GM23338 (cell line): ENCODE measurements at regions not wholly inside any gene's neighbourhood (a gene's known extent, or its start where the extent isn't known, plus 50 kb on each side); places are given as distances from the start of the nearest gene placed in this dataset.

Experiments used
- ATAC-seq: fragments of 200-7000 bp; cut with Tn5 transposase; 3 replicates; pipeline ENCODE4 v1.9.1; 2020
- DNase-seq: peaks from one replicate; pipeline ENCODE4 v3.0.0-alpha.2; 2015; ENCODE audit warnings: low spot score
- H2AFZ ChIP-seq: fragments of 200-600 bp; sonication (generic); 2 replicates; pipeline ENCODE4 v1.8.0; 2016; ENCODE audit warnings: antibody characterized with exemption, mild to moderate bottlenecking, moderate library complexity
- H3F3A ChIP-seq: fragments of 200-600 bp; sonication (generic); replicated peaks from 2 replicates; pipeline ENCODE4 v1.8.0; 2017; ENCODE audit warnings: antibody characterized with exemption, mixed run types, low read depth
- H3K27ac ChIP-seq: fragments of 200-600 bp; sonication (generic); 2 replicates; pipeline ENCODE4 v1.6.1; 2016; ENCODE audit warnings: low read depth
- H3K27me3 ChIP-seq: fragments of 200-600 bp; sonication (generic); 2 replicates; pipeline ENCODE4 v1.8.0; 2016; ENCODE audit warnings: mild to moderate bottlenecking, mixed run types, moderate library complexity; ENCODE audit not compliant: insufficient read depth
- H3K36me3 ChIP-seq: fragments of 200-600 bp; sonication (generic); 2 replicates; pipeline ENCODE4 v1.8.0; 2016; ENCODE audit warnings: mild to moderate bottlenecking; ENCODE audit not compliant: insufficient read depth
- H3K4me1 ChIP-seq: fragments of 200-600 bp; sonication (generic); 2 replicates; pipeline ENCODE4 v1.8.0; 2016; ENCODE audit warnings: mild to moderate bottlenecking, moderate library complexity; ENCODE audit not compliant: insufficient read depth
- H3K4me2 ChIP-seq: fragments of 200-600 bp; sonication (generic); 2 replicates; pipeline ENCODE4 v1.7.1; 2017; ENCODE audit warnings: mixed run types
- H3K4me3 ChIP-seq: fragments of 200-600 bp; sonication (generic); 2 replicates; pipeline ENCODE4 v1.6.1; 2016; ENCODE audit warnings: mixed run types
- H3K79me2 ChIP-seq: fragments of 200-600 bp; sonication (generic); replicated peaks from 2 replicates; pipeline ENCODE4 v1.8.0; 2017; ENCODE audit warnings: mild to moderate bottlenecking; ENCODE audit not compliant: insufficient read depth
- H3K9me2 ChIP-seq: fragments of 200-600 bp; sonication (generic); 2 replicates; pipeline ENCODE4 v1.8.0; 2017; ENCODE audit not compliant: insufficient read depth
- H4K20me1 ChIP-seq: fragments of 200-600 bp; sonication (generic); replicated peaks from 2 replicates; pipeline ENCODE4 v1.8.0; 2017; ENCODE audit warnings: mild to moderate bottlenecking; ENCODE audit not compliant: insufficient read depth
- H3K27ac Mint-ChIP-seq: 2 replicates; pipeline ENCODE4 v1.8.0; 2020; ENCODE audit warnings: inconsistent platforms, mild to moderate bottlenecking, moderate library complexity, mixed read lengths
- H3K27me3 Mint-ChIP-seq: 3 replicates; pipeline ENCODE4 v1.8.0; 2022; ENCODE audit warnings: low read depth, mild to moderate bottlenecking, moderate library complexity, mixed read lengths, inconsistent platforms; ENCODE audit not compliant: insufficient read depth, poor library complexity
- H3K36me3 Mint-ChIP-seq: 3 replicates; pipeline ENCODE4 v1.8.0; 2021; ENCODE audit warnings: low read depth, mild to moderate bottlenecking, inconsistent platforms, moderate library complexity, mixed read lengths
- H3K4me1 Mint-ChIP-seq: 3 replicates; pipeline ENCODE4 v1.8.0; 2020; ENCODE audit warnings: mild to moderate bottlenecking, inconsistent platforms, mixed read lengths
- H3K4me3 Mint-ChIP-seq: 3 replicates; pipeline ENCODE4 v1.8.0; 2021; ENCODE audit warnings: moderate library complexity, mild to moderate bottlenecking, inconsistent platforms, mixed read lengths
- H3K9me3 Mint-ChIP-seq: 3 replicates; pipeline ENCODE4 v1.8.0; 2020; ENCODE audit warnings: moderate library complexity, mild to moderate bottlenecking, inconsistent platforms, mixed read lengths
- CREB1 ChIP-seq: fragments of 250-450 bp; sonication (Bioruptor Pico); IDR thresholded peaks from 2 replicates; pipeline ENCODE4 v1.5.0; 2020; ENCODE audit warnings: low read depth, mild to moderate bottlenecking, moderate library complexity
- EZH2 ChIP-seq: fragments of 200-600 bp; sonication (generic); IDR thresholded peaks from one replicate; pipeline ENCODE4 v1.8.0; 2017; ENCODE audit warnings: antibody characterized with exemption, mild to moderate bottlenecking, low read depth; ENCODE audit not compliant: unreplicated experiment
- EZH2phosphoT487 ChIP-seq: fragments of 200-600 bp; sonication (generic); IDR thresholded peaks from one replicate; pipeline ENCODE4 v1.8.1; 2018; ENCODE audit warnings: antibody characterized with exemption; ENCODE audit not compliant: unreplicated experiment
- JUNB ChIP-seq: IDR thresholded peaks from one replicate; pipeline ENCODE4 v1.6.1; 2016; ENCODE audit warnings: antibody characterized with exemption; ENCODE audit not compliant: unreplicated experiment
- NANOG ChIP-seq: IDR thresholded peaks from 2 replicates; pipeline ENCODE4 v1.6.1; 2016; ENCODE audit warnings: antibody characterized with exemption, borderline replicate concordance
- POLR2AphosphoS5 ChIP-seq: IDR thresholded peaks from 2 replicates; pipeline ENCODE4 v1.6.1; 2016; ENCODE audit warnings: antibody characterized with exemption, low read depth
- REST ChIP-seq: IDR thresholded peaks from one replicate; pipeline ENCODE4 v1.6.1; 2018; ENCODE audit warnings: antibody characterized with exemption; ENCODE audit not compliant: unreplicated experiment
- STAT1 ChIP-seq: IDR thresholded peaks from one replicate; pipeline ENCODE4 v1.6.1; 2016; ENCODE audit warnings: antibody characterized with exemption; ENCODE audit not compliant: unreplicated experiment
- ZNF114 ChIP-seq: fragments of 250-450 bp; sonication (Bioruptor Pico); IDR thresholded peaks from 2 replicates; pipeline ENCODE4 v1.5.0; 2020; ENCODE audit warnings: mild to moderate bottlenecking, moderate library complexity
- ZNF331 ChIP-seq: fragments of 250-450 bp; sonication (Bioruptor Pico); IDR thresholded peaks from 2 replicates; pipeline ENCODE4 v1.5.0; 2020; ENCODE audit warnings: low read depth, mild to moderate bottlenecking, moderate library complexity
- ZNF462 ChIP-seq: fragments of 250-450 bp; sonication (Bioruptor Pico); IDR thresholded peaks from 2 replicates; pipeline ENCODE4 v1.5.0; 2020; ENCODE audit warnings: mild to moderate bottlenecking, moderate library complexity
- TF ChIP-seq, protein P1 (sequence below), 2 experiments: fragments of 200-600 bp in 1 of 2; sonication (generic) in 1 of 2; conservative IDR thresholded peaks; 2 replicates each; pipeline versions ENCODE4 v1.5.1 to v1.6.1; 2016 to 2017; ENCODE audit warnings: antibody characterized with exemption in 2 of 2, low read depth in 2 of 2, mild to moderate bottlenecking in 2 of 2, moderate library complexity in 1 of 2
- TF ChIP-seq, protein P2 (sequence below): IDR thresholded peaks from 2 replicates; pipeline ENCODE4 v1.6.1; 2016; ENCODE audit warnings: antibody characterized with exemption

DNA sequence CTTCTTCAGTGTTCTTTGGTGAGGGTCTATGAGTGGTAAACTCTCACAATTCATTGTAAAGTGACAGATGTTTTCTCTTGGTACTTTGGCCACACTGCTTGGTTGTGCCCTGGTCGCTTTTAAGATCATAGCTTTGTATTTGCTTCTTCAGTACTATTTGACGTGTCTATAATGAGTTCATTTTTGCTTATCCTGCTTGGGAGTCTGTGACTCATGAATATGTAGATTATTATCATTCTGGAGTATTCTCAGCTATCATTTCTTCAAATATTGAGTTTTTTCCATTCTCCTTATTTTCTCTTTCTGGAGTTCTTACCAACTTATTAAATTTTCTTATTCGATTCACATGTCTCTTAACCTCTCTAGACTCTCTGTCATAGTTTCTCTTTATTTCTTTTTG, 73.0 kb upstream of the HS6ST1 start:
- H3K27me3 Mint-ChIP-seq, result peaks cover 8% of the 10 kb centered on the region
- no peak overlapping the region for H3K27ac ChIP-seq
- H3K4me1 Mint-ChIP-seq, result peaks cover 32% of the 10 kb centered on the region
- H2AFZ ChIP-seq, result no peak overlapping the region
- H3K9me2 ChIP-seq, result no peaks in the 10 kb centered on the region
- no peaks in the 10 kb centered on the region for H3K36me3 ChIP-seq
- H3K4me1 ChIP-seq, result peaks cover 19% of the 10 kb centered on the region
- H4K20me1 ChIP-seq, result no peaks in the 10 kb centered on the region
- H3K27ac Mint-ChIP-seq, result no peak overlapping the region
- H3K27me3 ChIP-seq, result no peaks in the 10 kb centered on the region
- DNase-seq, result no peak
- no peaks in the 10 kb centered on the region; the same call in 2 of the 3 replicates for H3K36me3 Mint-ChIP-seq
- no peak for TF ChIP-seq CREB1
- no peak for TF ChIP-seq POLR2AphosphoS5
- TF ChIP-seq EZH2, result no peak
- TF ChIP-seq ZNF331 (CRISPR knock-in tag), result no peak
- no peak for TF ChIP-seq STAT1
- no peak for TF ChIP-seq ZNF462 (CRISPR knock-in tag)
- TF ChIP-seq JUNB, result no peak
- TF ChIP-seq, protein P1, sequence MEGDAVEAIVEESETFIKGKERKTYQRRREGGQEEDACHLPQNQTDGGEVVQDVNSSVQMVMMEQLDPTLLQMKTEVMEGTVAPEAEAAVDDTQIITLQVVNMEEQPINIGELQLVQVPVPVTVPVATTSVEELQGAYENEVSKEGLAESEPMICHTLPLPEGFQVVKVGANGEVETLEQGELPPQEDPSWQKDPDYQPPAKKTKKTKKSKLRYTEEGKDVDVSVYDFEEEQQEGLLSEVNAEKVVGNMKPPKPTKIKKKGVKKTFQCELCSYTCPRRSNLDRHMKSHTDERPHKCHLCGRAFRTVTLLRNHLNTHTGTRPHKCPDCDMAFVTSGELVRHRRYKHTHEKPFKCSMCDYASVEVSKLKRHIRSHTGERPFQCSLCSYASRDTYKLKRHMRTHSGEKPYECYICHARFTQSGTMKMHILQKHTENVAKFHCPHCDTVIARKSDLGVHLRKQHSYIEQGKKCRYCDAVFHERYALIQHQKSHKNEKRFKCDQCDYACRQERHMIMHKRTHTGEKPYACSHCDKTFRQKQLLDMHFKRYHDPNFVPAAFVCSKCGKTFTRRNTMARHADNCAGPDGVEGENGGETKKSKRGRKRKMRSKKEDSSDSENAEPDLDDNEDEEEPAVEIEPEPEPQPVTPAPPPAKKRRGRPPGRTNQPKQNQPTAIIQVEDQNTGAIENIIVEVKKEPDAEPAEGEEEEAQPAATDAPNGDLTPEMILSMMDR (conservative IDR thresholded peaks at IDR 0.05; ENCODE audit: low read depth in 2 of 2), result no peak
- no peak for TF ChIP-seq ZNF114
- TF ChIP-seq EZH2phosphoT487, result no peak
- no peak for TF ChIP-seq REST
- TF ChIP-seq, protein P2, sequence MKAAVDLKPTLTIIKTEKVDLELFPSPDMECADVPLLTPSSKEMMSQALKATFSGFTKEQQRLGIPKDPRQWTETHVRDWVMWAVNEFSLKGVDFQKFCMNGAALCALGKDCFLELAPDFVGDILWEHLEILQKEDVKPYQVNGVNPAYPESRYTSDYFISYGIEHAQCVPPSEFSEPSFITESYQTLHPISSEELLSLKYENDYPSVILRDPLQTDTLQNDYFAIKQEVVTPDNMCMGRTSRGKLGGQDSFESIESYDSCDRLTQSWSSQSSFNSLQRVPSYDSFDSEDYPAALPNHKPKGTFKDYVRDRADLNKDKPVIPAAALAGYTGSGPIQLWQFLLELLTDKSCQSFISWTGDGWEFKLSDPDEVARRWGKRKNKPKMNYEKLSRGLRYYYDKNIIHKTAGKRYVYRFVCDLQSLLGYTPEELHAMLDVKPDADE, result no peak
- TF ChIP-seq NANOG, result no peak
- H3K4me3 ChIP-seq, result no peak overlapping the region
- H3F3A ChIP-seq, result 0 out of 2 replicates have a peak, but pooled peaks cover 6% of the 10 kb centered on the region
- H3K4me3 Mint-ChIP-seq, result no peak overlapping the region
- no peak overlapping the region for H3K4me2 ChIP-seq
- H3K9me3 Mint-ChIP-seq, result no peaks in the 10 kb centered on the region; the same call in 2 of the 3 replicates
- no peaks in the 10 kb centered on the region for H3K79me2 ChIP-seq
- no peak for ATAC-seq
